Left ventricle myocardium inferior (tissue), 1 donor: ENCODE measurements at regions not wholly inside any gene's neighbourhood (a gene's known extent, or its start where the extent isn't known, plus 50 kb on each side); places are given as distances from the start of the nearest gene placed in this dataset.

Experiments used
- DNase-seq: peaks from one replicate; pipeline ENCODE4 v3.0.0-alpha.2; 2020
- H3K27ac ChIP-seq: fragments of 200-600 bp; replicated peaks from 2 replicates; pipeline ENCODE4 v1.8.0; 2021
- H3K27me3 ChIP-seq: fragments of 200-600 bp; 2 replicates; pipeline ENCODE4 v1.8.0; 2021; ENCODE audit warnings: low read depth
- H3K36me3 ChIP-seq: fragments of 200-600 bp; 2 replicates; pipeline ENCODE4 v1.8.0; 2021
- H3K4me1 ChIP-seq: fragments of 200-600 bp; 2 replicates; pipeline ENCODE4 v1.8.0; 2021
- H3K4me3 ChIP-seq: fragments of 200-600 bp; 2 replicates; pipeline ENCODE4 v1.8.0; 2021; ENCODE audit warnings: mild to moderate bottlenecking, moderate library complexity
- H3K9me3 ChIP-seq: fragments of 200-600 bp; replicated peaks from 2 replicates; pipeline ENCODE4 v1.8.0; 2021
- CTCF ChIP-seq: fragments of 200-600 bp; IDR thresholded peaks from 2 replicates; pipeline ENCODE4 v1.8.0; 2021; ENCODE audit warnings: antibody characterized with exemption, mild to moderate bottlenecking, borderline replicate concordance
- intact Hi-C: fragments of 100-400 bp; cut with micrococcal nuclease; formaldehyde crosslinking; loops from one replicate; pipeline ENCODE4 v1.11.0; 2022
- donor health status: DM: no; HTN: yes; CAD: no; lungs with severe emphysema.

GRCh38 chr1:119302011-119302410 is 66.6 kb upstream of the HAO2 start:
- Histone ChIP-seq H3K4me3 (no peak overlapping the region), H3K27ac (no peak overlapping the region), H3K9me3 (no peaks in the 10 kb centered on the region), H3K36me3 (no peaks in the 10 kb centered on the region), H3K4me1 (no peaks in the 10 kb centered on the region), H3K27me3 (peaks cover 9% of the 10 kb centered on the region)
- TF ChIP-seq CTCF = no peak
- intact Hi-C loops = no loop called here
- DNase-seq = no peak

DNA sequence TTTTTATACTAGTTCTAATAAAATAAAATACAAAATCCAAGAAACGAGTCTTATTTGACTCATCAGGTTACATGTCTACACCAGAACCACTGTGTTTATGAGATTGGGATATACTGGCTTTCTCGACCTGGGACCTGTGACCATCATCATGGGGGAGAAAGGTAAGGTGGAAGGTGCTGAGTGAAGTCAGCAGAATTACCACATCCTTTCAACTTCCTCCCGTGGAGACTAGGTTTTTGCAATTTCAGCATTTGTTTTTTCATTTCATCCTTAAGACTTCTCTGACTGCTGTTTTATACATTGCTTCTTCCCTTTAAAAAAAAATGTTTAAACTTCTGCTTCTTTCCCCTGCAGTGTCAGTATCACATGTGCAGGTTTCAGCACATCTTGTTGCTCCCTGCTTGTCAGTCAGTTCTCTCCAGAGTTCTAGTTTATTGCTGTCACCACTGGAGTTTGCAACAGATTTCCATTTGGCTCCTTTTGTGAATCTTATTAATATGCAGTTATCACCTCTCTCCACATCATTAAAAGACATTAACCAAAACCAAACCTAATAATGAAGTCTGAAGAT is 60.4 kb upstream of the HAO2 start:
- Histone ChIP-seq H3K9me3 (no peaks in the 10 kb centered on the region), H3K27me3 (peaks cover 5% of the 10 kb centered on the region), H3K36me3 (no peaks in the 10 kb centered on the region), H3K4me1 (no peaks in the 10 kb centered on the region), H3K27ac (no peak overlapping the region), H3K4me3 (no peak overlapping the region)
- no peak for TF ChIP-seq CTCF
- intact Hi-C loops = no loop called here
- DNase-seq = no peak

- DNase-seq = no peak
- H3K27me3 ChIP-seq = peaks cover 5% of the 10 kb centered on the region
- no peak overlapping the region for H3K27ac ChIP-seq
- H3K36me3 ChIP-seq = no peaks in the 10 kb centered on the region
- TF ChIP-seq CTCF = no peak
- H3K9me3 ChIP-seq = no peaks in the 10 kb centered on the region
- intact Hi-C loops = no loop called here
- H3K4me3 ChIP-seq = no peak overlapping the region
- H3K4me1 ChIP-seq = no peaks in the 10 kb centered on the region
Observed at GRCh38 chr1:119308806-119309205, 59.8 kb upstream of the HAO2 start.

DNA sequence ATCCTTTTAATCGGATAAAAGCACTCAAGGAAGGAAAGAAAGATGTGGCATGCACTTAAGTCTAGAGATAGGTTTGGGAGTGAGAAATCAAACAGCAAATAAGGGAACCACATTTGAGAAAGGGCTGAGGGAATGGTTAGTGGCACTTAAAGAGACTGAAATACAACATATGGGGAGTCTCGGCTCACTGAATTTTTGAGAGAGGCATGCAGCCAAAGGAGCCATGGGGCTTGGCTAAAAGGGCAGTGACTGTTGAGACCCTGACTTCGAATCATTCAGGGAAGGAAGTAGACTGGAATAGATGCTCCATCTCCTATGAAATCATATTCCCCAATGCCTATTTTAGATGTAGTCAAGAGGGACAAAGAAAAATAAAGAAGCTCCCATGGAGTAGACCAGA is 58.3 kb upstream of the HAO2 start:
- Histone ChIP-seq H3K4me1 (no peaks in the 10 kb centered on the region), H3K9me3 (no peaks in the 10 kb centered on the region), H3K27me3 (peaks cover 5% of the 10 kb centered on the region), H3K27ac (no peak overlapping the region), H3K4me3 (no peak overlapping the region), H3K36me3 (no peaks in the 10 kb centered on the region)
- no peak for DNase-seq
- no peak for TF ChIP-seq CTCF
- intact Hi-C loops = no loop called here

DNA sequence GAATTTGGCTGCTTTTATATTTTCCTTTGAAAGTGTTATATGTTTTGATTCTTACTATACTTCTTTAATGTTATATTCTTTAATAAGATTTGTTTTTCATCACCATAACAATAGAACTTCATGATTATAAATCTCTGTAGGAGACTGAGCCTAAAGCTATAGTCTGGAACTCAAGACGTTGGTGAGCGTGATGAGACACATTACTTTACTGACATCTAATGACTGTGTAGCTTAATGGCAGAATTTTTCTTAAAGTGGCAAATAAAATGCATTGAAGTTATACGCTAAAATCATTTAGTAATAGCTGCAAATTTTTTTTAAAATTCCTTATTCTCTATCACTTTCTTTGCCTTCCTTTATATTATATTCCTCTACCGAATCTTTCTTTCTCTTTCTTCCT is 56.1 kb upstream of the HAO2 start:
- no peaks in the 10 kb centered on the region for H3K4me1 ChIP-seq
- no peaks in the 10 kb centered on the region for H3K36me3 ChIP-seq
- H3K27ac ChIP-seq = no peak overlapping the region
- intact Hi-C loops = no loop called here
- H3K27me3 ChIP-seq = peaks cover 5% of the 10 kb centered on the region
- no peak for DNase-seq
- H3K4me3 ChIP-seq = no peak overlapping the region
- no peaks in the 10 kb centered on the region for H3K9me3 ChIP-seq
- no peak for TF ChIP-seq CTCF
